Loucy (cell line): ENCODE measurements at regions not wholly inside any gene's neighbourhood (a gene's known extent, or its start where the extent isn't known, plus 50 kb on each side); places are given as distances from the start of the nearest gene placed in this dataset.
"Not testable (repeated sequence)": the region's sequence is repeated elsewhere in the genome, so short reads cannot be mapped to it uniquely, and the experiment has no call there.

Source experiments
- H2AFZ ChIP-seq: fragments of 200-600 bp; sonication (generic); 2 replicates; pipeline ENCODE4 v1.6.0; 2016; ENCODE audit warnings: antibody characterized with exemption, mild to moderate bottlenecking, low read length, moderate library complexity
- H3F3A ChIP-seq: fragments of 200-600 bp; 2 replicates; pipeline ENCODE4 v1.6.0; 2016; ENCODE audit warnings: antibody characterized with exemption, low read depth, mild to moderate bottlenecking
- H3K27me3 ChIP-seq: fragments of 200-600 bp; sonication (generic); 2 replicates; pipeline ENCODE4 v1.6.1; 2014; ENCODE audit warnings: low read length, mild to moderate bottlenecking; ENCODE audit not compliant: insufficient read depth, poor library complexity, severe bottlenecking
- H3K36me3 ChIP-seq: fragments of 200-600 bp; sonication (generic); 2 replicates; pipeline ENCODE4 v1.6.1; 2016; ENCODE audit warnings: low read length; ENCODE audit not compliant: insufficient read depth
- H3K4me1 ChIP-seq: fragments of 200-600 bp; sonication (generic); 2 replicates; pipeline ENCODE4 v1.5.1; 2014; ENCODE audit warnings: low read length, mild to moderate bottlenecking; ENCODE audit not compliant: insufficient read depth, poor library complexity, severe bottlenecking
- H3K4me2 ChIP-seq: fragments of 200-600 bp; sonication (generic); 2 replicates; pipeline ENCODE4 v1.6.0; 2014; ENCODE audit warnings: antibody characterized with exemption, low read length, low read depth, mild to moderate bottlenecking; ENCODE audit not compliant: poor library complexity, severe bottlenecking
- H3K4me3 ChIP-seq: fragments of 200-600 bp; sonication (generic); 2 replicates; pipeline ENCODE4 v1.5.1; 2014; ENCODE audit warnings: low read length, mild to moderate bottlenecking, mixed read lengths; ENCODE audit not compliant: poor library complexity, severe bottlenecking
- H3K79me2 ChIP-seq: fragments of 200-600 bp; sonication (generic); 2 replicates; pipeline ENCODE4 v1.6.1; 2014; ENCODE audit warnings: low read length; ENCODE audit not compliant: insufficient read depth
- H3K9ac ChIP-seq: fragments of 200-600 bp; sonication (generic); 2 replicates; pipeline ENCODE4 v1.6.0; 2014; ENCODE audit warnings: mild to moderate bottlenecking, low read depth, low read length, moderate library complexity; ENCODE audit not compliant: poor library complexity, severe bottlenecking
- H3K9me2 ChIP-seq: fragments of 200-600 bp; sonication (generic); replicated peaks from 2 replicates; pipeline ENCODE4 v1.6.1; 2016; ENCODE audit warnings: low read depth, low read length, mixed read lengths
- H3K9me3 ChIP-seq: fragments of 200-600 bp; sonication (generic); 2 replicates; pipeline ENCODE4 v1.6.1; 2014; ENCODE audit warnings: mild to moderate bottlenecking, antibody characterized with exemption, low read length, low read depth; ENCODE audit not compliant: insufficient read depth
- H4K20me1 ChIP-seq: fragments of 200-600 bp; sonication (generic); 2 replicates; pipeline ENCODE4 v1.6.0; 2014; ENCODE audit warnings: antibody characterized with exemption, low read length, mild to moderate bottlenecking; ENCODE audit not compliant: insufficient read depth, poor library complexity, severe bottlenecking
- CTCF ChIP-seq: fragments of 200-600 bp; sonication (generic); conservative IDR thresholded peaks from 2 replicates; pipeline ENCODE4 v1.5.1; 2014; ENCODE audit warnings: mild to moderate bottlenecking, antibody characterized with exemption, low read length
- EZH2phosphoT487 ChIP-seq: fragments of 200-600 bp; IDR thresholded peaks from 2 replicates; pipeline ENCODE4 v1.6.1; 2018; ENCODE audit warnings: antibody characterized with exemption, mild to moderate bottlenecking, moderate library complexity, borderline replicate concordance

- Histone ChIP-seq H3F3A (no peaks in the 10 kb centered on the region), H3K79me2 (no peaks in the 10 kb centered on the region), H3K27me3 (no peaks in the 10 kb centered on the region), H4K20me1 (no peaks in the 10 kb centered on the region), H3K4me1 (no peaks in the 10 kb centered on the region), H3K4me3 (no peak overlapping the region), H3K9me2 (no peaks in the 10 kb centered on the region), H3K9me3 (no peaks in the 10 kb centered on the region), H2AFZ (no peak overlapping the region), H3K9ac (no peak overlapping the region), H3K4me2 (no peak overlapping the region), H3K36me3 (no peaks in the 10 kb centered on the region)
- TF ChIP-seq EZH2phosphoT487 (no peak), CTCF (no peak)
Measured at GRCh38 chr18:76018210-76018609, 476.8 kb downstream of the ZNF516 start.

- no peak overlapping the region for H3K4me2 ChIP-seq
- no peaks in the 10 kb centered on the region for H3K9me2 ChIP-seq
- H3K4me3 ChIP-seq = no peak overlapping the region
- no peaks in the 10 kb centered on the region for H3K27me3 ChIP-seq
- no peaks in the 10 kb centered on the region for H3K4me1 ChIP-seq
- H4K20me1 ChIP-seq = no peaks in the 10 kb centered on the region
- no peak overlapping the region for H2AFZ ChIP-seq
- H3K79me2 ChIP-seq = no peaks in the 10 kb centered on the region
- no peaks in the 10 kb centered on the region for H3F3A ChIP-seq
- no peak overlapping the region for H3K9ac ChIP-seq
- no peaks in the 10 kb centered on the region for H3K9me3 ChIP-seq
- no peaks in the 10 kb centered on the region for H3K36me3 ChIP-seq
- TF ChIP-seq CTCF (no peak), EZH2phosphoT487 (no peak)
Measured at GRCh38 chr18:76013057-76013456, 482.0 kb downstream of the ZNF516 start.

DNA sequence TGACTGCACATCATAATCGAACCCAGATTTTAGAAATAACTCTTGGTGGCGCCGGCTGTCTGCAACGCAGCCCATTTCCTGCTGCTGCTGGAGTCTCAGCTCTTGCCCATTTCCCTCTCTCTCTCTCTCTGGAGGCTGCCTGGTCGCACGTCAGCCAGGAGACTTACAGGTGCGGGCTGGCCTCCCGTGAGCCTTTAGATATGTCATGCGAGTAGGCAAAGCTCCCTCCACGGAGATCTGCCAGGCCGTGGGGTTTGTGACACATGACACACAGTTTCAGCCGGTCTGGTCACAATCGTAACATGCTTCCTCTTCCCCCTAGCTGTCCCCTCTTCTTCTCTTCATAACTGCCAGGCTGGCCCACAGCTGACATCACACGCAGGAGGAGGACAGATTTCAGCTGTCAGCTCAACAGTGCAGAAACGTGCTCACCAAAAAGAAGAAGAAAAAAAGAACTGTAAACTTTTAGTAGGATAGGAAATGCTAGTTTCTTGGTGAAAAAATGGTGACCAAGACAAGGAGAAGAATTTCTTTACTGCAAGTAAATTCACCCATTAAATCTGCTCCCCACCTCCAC is 489.3 kb downstream of the ZNF516 start:
- no peak overlapping the region for H3K9ac ChIP-seq
- no peaks in the 10 kb centered on the region for H3K27me3 ChIP-seq
- no peaks in the 10 kb centered on the region for H3F3A ChIP-seq
- H2AFZ ChIP-seq = no peak overlapping the region
- H3K4me2 ChIP-seq = no peak overlapping the region
- no peaks in the 10 kb centered on the region for H3K4me1 ChIP-seq
- no peaks in the 10 kb centered on the region for H3K79me2 ChIP-seq
- TF ChIP-seq EZH2phosphoT487 = no peak
- no peak for TF ChIP-seq CTCF
- H3K36me3 ChIP-seq = no peaks in the 10 kb centered on the region
- H4K20me1 ChIP-seq = no peaks in the 10 kb centered on the region
- no peak overlapping the region for H3K4me3 ChIP-seq
- H3K9me2 ChIP-seq = no peaks in the 10 kb centered on the region
- no peaks in the 10 kb centered on the region for H3K9me3 ChIP-seq

- not testable (repeated sequence) for H3K9ac ChIP-seq, H3K4me3 ChIP-seq, H2AFZ ChIP-seq, H3F3A ChIP-seq, H3K4me2 ChIP-seq, H3K4me1 ChIP-seq, H3K79me2 ChIP-seq, H3K9me3 ChIP-seq, H3K27me3 ChIP-seq, H3K9me2 ChIP-seq, H3K36me3 ChIP-seq, H4K20me1 ChIP-seq
Measured at GRCh38 chr18:75987913-75988312, 507.1 kb downstream of the ZNF516 start.
